A549 (cell line): ENCODE measurements at regions not wholly inside any gene's neighbourhood (a gene's known extent, or its start where the extent isn't known, plus 50 kb on each side); places are given as distances from the start of the nearest gene placed in this dataset.

Experiments
- ATAC-seq, 2 experiments: fragments of 200-7000 bp in 1 of 2; fragments of >200 bp in 1 of 2; cut with Nextera tagmentation in 1 of 2; cut with Tn5 transposase in 1 of 2; 3 replicates each; pipeline versions ENCODE4 v1.8.0 to v1.9.1; 2018 to 2020; ENCODE audit warnings: mild to moderate bottlenecking in 1 of 2, moderate library complexity in 1 of 2
- CTCF ChIA-PET: fragments of 300-600 bp; sonication (Branson Sonifier 250); formaldehyde crosslinking; extraction: SDS; loops from one replicate; lab custom pipeline; 2021; ENCODE audit warnings: antibody characterized with exemption, inconsistent platforms; lab: Yijun Ruan, JAX
- POLR2A ChIA-PET: fragments of 350-600 bp; formaldehyde crosslinking; extraction: SDS; loops from one replicate; lab custom pipeline; 2021; ENCODE audit warnings: antibody characterized with exemption, inconsistent platforms; lab: Yijun Ruan, JAX
- DNase-seq, 2 experiments: peaks; one replicate each; pipeline versions ENCODE4 v3.0.0 to v3.0.0-alpha.2; 2011 to 2016; ENCODE audit warnings: low read depth in 1 of 2, low spot score in 1 of 2
- FAIRE-seq: peaks from 2 replicates; lab custom pipeline; 2011; peaks lifted over from hg19 to GRCh38; lab: Jason Lieb, UNC
- H3K27ac ChIP-seq, 2 experiments: fragments of >200 bp; sonication (Bioruptor Twin); formaldehyde crosslinking; 3 replicates each; pipeline ENCODE4 v1.5.1; 2016 to 2017
- H3K4me1 ChIP-seq: fragments of >200 bp; sonication (Bioruptor Twin); formaldehyde crosslinking; 3 replicates; pipeline ENCODE4 v1.6.1; 2016
- H3K4me2 ChIP-seq: fragments of >200 bp; sonication (Bioruptor Twin); formaldehyde crosslinking; 3 replicates; pipeline ENCODE4 v1.6.1; 2016
- H3K4me3 ChIP-seq: fragments of >200 bp; sonication (Bioruptor Twin); formaldehyde crosslinking; 3 replicates; pipeline ENCODE4 v1.5.1; 2016
- H3K9me3 ChIP-seq: fragments of >200 bp; sonication (Bioruptor Twin); formaldehyde crosslinking; 3 replicates; pipeline ENCODE4 v1.6.1; 2016
- BHLHE40 ChIP-seq: IDR thresholded peaks from 2 replicates; pipeline ENCODE4 v1.6.1; 2012; ENCODE audit warnings: low read depth, low read length, inconsistent platforms
- CHD4 ChIP-seq: fragments of 200-600 bp; sonication (generic); IDR thresholded peaks from 2 replicates; pipeline ENCODE4 v1.6.1; 2016; ENCODE audit warnings: antibody characterized with exemption, mild to moderate bottlenecking, borderline replicate concordance
- FOSB ChIP-seq: fragments of 250-450 bp; sonication (Bioruptor Pico); IDR thresholded peaks from 2 replicates; pipeline ENCODE4 v1.5.0; 2020; ENCODE audit warnings: mild to moderate bottlenecking, moderate library complexity
- FOXS1 ChIP-seq: fragments of 250-450 bp; sonication (Bioruptor Pico); IDR thresholded peaks from 2 replicates; pipeline ENCODE4 v1.5.0; 2020; ENCODE audit warnings: mild to moderate bottlenecking, moderate library complexity
- GATA3 ChIP-seq: IDR thresholded peaks from 2 replicates; pipeline ENCODE4 v1.6.1; 2012; ENCODE audit warnings: borderline replicate concordance
- HEYL ChIP-seq: fragments of 250-450 bp; sonication (Bioruptor Pico); IDR thresholded peaks from 2 replicates; pipeline ENCODE4 v1.8.0; 2021; ENCODE audit warnings: mild to moderate bottlenecking, moderate library complexity
- HOXA7 ChIP-seq: fragments of 250-450 bp; sonication (Bioruptor Pico); IDR thresholded peaks from 2 replicates; pipeline ENCODE4 v1.5.0; 2020; ENCODE audit warnings: mild to moderate bottlenecking, moderate library complexity
- HOXB5 ChIP-seq: fragments of 250-450 bp; sonication (Bioruptor Pico); IDR thresholded peaks from 2 replicates; pipeline ENCODE4 v1.5.0; 2020; ENCODE audit warnings: mild to moderate bottlenecking, moderate library complexity
- JUN ChIP-seq, 2 experiments: fragments of >200 bp; sonication (Bioruptor Twin); formaldehyde crosslinking; IDR thresholded peaks; 2 replicates in 1 of 2; 3 replicates in 1 of 2; pipeline ENCODE4 v1.6.1; 2016 to 2017
- JUNB ChIP-seq: fragments of >200 bp; sonication (Bioruptor Twin); formaldehyde crosslinking; IDR thresholded peaks from 2 replicates; pipeline ENCODE4 v1.6.1; 2016
- MAFK ChIP-seq: fragments of 450-650 bp; IDR thresholded peaks from 2 replicates; pipeline ENCODE4 v1.6.1; 2014; ENCODE audit not compliant: partially characterized antibody
- NPAS2 ChIP-seq: fragments of 250-450 bp; sonication (Bioruptor Pico); IDR thresholded peaks from 2 replicates; pipeline ENCODE4 v1.8.0; 2022; ENCODE audit warnings: mild to moderate bottlenecking, moderate library complexity, borderline replicate concordance
- NR3C1 ChIP-seq: fragments of >200 bp; sonication (Bioruptor Twin); formaldehyde crosslinking; IDR thresholded peaks from 3 replicates; pipeline ENCODE4 v1.6.1; 2017
- POLR2A ChIP-seq: IDR thresholded peaks from 2 replicates; pipeline ENCODE4 v1.6.1; 2012; ENCODE audit warnings: mild to moderate bottlenecking, low read length
- RAD21 ChIP-seq, 2 experiments: fragments of >200 bp in 1 of 2; sonication (Bioruptor Twin) in 1 of 2; formaldehyde crosslinking in 1 of 2; IDR thresholded peaks in 1 of 2; conservative IDR thresholded peaks in 1 of 2; 2 replicates in 1 of 2; 3 replicates in 1 of 2; pipeline ENCODE4 v1.6.1; 2012 to 2018; ENCODE audit warnings: inconsistent platforms in 1 of 2
- RARB ChIP-seq: fragments of 250-450 bp; sonication (Bioruptor Pico); IDR thresholded peaks from 2 replicates; pipeline ENCODE4 v1.8.0; 2021; ENCODE audit warnings: mild to moderate bottlenecking, moderate library complexity
- RCOR1 ChIP-seq: fragments of 150-350 bp; IDR thresholded peaks from 2 replicates; pipeline ENCODE4 v1.6.1; 2014; ENCODE audit warnings: antibody characterized with exemption, low read length, low read depth
- RNF2 ChIP-seq: fragments of 200-600 bp; sonication (generic); IDR thresholded peaks from 2 replicates; pipeline ENCODE4 v1.6.1; 2016; ENCODE audit warnings: low read depth, mild to moderate bottlenecking, antibody characterized with exemption, moderate library complexity, borderline replicate concordance
- SMC3 ChIP-seq: fragments of >200 bp; sonication (Bioruptor Twin); formaldehyde crosslinking; IDR thresholded peaks from 3 replicates; pipeline ENCODE4 v1.6.1; 2018; ENCODE audit warnings: inconsistent platforms
- SREBF2 ChIP-seq: fragments of 450-650 bp; IDR thresholded peaks from 2 replicates; pipeline ENCODE4 v1.6.1; 2014; ENCODE audit warnings: mild to moderate bottlenecking, moderate library complexity
- TP53 ChIP-seq: fragments of 250-450 bp; sonication (Bioruptor Pico); IDR thresholded peaks from 2 replicates; pipeline ENCODE4 v1.5.0; 2021; ENCODE audit warnings: mild to moderate bottlenecking, moderate library complexity
- ZC3H11A ChIP-seq: fragments of 450-650 bp; IDR thresholded peaks from 2 replicates; pipeline ENCODE4 v1.6.1; 2014; ENCODE audit warnings: antibody characterized with exemption, mild to moderate bottlenecking
- ZNF302 ChIP-seq: fragments of 250-450 bp; sonication (Bioruptor Pico); IDR thresholded peaks from 2 replicates; pipeline ENCODE4 v1.9.0; 2021; ENCODE audit warnings: inconsistent platforms, mild to moderate bottlenecking, moderate library complexity
- WGBS: methylation state at CpG from one replicate; pipeline ENCODE4 v1.1.6; 2017; ENCODE audit errors: missing lambda C conversion rate; 5-methylcytosine and 5-hydroxymethylcytosine counted together
- TF ChIP-seq, protein P1 (sequence below): IDR thresholded peaks from 2 replicates; pipeline ENCODE4 v1.6.1; 2012
- TF ChIP-seq, protein P2 (sequence below): fragments of 200-600 bp; sonication (generic); IDR thresholded peaks from 2 replicates; pipeline ENCODE4 v1.6.1; 2016; ENCODE audit warnings: antibody characterized with exemption, mild to moderate bottlenecking, moderate library complexity
- TF ChIP-seq, protein P3 (sequence below): fragments of 450-650 bp; IDR thresholded peaks from 2 replicates; pipeline ENCODE4 v1.6.1; 2014; ENCODE audit warnings: antibody characterized with exemption
- TF ChIP-seq, protein P4 (sequence below): IDR thresholded peaks from 2 replicates; pipeline ENCODE4 v1.6.1; 2012

DNA sequence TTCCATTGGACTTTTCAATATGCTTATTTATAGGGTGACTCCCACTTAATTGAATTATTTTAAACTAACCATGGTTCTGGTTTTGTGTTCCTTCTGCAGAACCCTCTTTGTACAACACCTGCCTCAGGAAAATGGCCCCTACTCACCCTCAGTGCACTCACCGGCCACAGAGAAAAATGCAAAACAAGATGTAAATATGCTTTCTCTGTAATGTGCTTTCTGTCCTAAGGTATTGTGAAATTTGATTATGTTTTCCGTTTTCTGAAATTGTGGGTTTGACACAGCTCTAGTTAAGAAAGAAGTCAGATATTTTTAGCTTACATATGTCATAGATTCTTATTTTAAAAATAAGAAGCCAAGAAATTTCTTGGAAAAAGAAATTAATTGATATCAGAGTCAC, 357.7 kb upstream of the SMIM21 start (continued):
- TF ChIP-seq SMC3: no peak

DNA sequence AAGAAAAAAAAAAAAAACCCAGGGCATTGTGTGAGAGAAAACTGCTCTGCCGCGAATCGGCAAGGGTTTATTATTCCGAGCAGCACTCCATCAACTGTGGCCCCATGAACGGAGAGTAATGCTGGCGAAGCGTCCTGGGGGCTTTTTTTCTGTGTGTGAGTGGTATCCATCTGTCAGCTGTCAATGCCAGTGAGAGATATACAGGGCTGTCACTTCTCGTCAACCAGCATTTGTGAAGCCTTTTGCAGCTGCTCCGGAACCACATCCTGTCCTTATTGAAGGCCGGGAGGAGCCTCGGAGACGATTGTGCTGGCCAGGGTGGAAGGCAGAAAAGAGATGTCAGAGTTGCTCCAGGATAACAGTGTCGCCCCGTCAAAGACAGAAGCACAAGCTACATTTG, 356.9 kb upstream of the SMIM21 start:
- POLR2A ChIA-PET: interaction anchor here (0.6 kb wide), 1 partner anchor 31 kb away, joined by 4 read pairs; no protein-coding TSS in a partner anchor
- Histone ChIP-seq H3K4me3 (no peak overlapping the region), H3K27ac (no peak overlapping the region), H3K9me3 (no peaks in the 10 kb centered on the region)
- no peak for FAIRE-seq
- CTCF ChIA-PET: no interaction called here
- no peak for DNase-seq
- no peak for TF ChIP-seq ZNF302 (CRISPR knock-in tag)
- TF ChIP-seq JUN (IDR thresholded peaks at IDR 0.05): no peak
- TF ChIP-seq, protein P1, sequence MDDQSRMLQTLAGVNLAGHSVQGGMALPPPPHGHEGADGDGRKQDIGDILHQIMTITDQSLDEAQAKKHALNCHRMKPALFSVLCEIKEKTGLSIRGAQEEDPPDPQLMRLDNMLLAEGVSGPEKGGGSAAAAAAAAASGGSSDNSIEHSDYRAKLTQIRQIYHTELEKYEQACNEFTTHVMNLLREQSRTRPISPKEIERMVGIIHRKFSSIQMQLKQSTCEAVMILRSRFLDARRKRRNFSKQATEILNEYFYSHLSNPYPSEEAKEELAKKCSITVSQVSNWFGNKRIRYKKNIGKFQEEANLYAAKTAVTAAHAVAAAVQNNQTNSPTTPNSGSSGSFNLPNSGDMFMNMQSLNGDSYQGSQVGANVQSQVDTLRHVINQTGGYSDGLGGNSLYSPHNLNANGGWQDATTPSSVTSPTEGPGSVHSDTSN: no peak
- TF ChIP-seq TP53 (CRISPR knock-in tag): no peak
- TF ChIP-seq, protein P2, sequence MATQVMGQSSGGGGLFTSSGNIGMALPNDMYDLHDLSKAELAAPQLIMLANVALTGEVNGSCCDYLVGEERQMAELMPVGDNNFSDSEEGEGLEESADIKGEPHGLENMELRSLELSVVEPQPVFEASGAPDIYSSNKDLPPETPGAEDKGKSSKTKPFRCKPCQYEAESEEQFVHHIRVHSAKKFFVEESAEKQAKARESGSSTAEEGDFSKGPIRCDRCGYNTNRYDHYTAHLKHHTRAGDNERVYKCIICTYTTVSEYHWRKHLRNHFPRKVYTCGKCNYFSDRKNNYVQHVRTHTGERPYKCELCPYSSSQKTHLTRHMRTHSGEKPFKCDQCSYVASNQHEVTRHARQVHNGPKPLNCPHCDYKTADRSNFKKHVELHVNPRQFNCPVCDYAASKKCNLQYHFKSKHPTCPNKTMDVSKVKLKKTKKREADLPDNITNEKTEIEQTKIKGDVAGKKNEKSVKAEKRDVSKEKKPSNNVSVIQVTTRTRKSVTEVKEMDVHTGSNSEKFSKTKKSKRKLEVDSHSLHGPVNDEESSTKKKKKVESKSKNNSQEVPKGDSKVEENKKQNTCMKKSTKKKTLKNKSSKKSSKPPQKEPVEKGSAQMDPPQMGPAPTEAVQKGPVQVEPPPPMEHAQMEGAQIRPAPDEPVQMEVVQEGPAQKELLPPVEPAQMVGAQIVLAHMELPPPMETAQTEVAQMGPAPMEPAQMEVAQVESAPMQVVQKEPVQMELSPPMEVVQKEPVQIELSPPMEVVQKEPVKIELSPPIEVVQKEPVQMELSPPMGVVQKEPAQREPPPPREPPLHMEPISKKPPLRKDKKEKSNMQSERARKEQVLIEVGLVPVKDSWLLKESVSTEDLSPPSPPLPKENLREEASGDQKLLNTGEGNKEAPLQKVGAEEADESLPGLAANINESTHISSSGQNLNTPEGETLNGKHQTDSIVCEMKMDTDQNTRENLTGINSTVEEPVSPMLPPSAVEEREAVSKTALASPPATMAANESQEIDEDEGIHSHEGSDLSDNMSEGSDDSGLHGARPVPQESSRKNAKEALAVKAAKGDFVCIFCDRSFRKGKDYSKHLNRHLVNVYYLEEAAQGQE: no peak
- TF ChIP-seq, protein P3, sequence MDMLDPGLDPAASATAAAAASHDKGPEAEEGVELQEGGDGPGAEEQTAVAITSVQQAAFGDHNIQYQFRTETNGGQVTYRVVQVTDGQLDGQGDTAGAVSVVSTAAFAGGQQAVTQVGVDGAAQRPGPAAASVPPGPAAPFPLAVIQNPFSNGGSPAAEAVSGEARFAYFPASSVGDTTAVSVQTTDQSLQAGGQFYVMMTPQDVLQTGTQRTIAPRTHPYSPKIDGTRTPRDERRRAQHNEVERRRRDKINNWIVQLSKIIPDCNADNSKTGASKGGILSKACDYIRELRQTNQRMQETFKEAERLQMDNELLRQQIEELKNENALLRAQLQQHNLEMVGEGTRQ: no peak
- TF ChIP-seq POLR2A: no peak
- TF ChIP-seq HEYL: no peak
- TF ChIP-seq CHD4: no peak
- no peak for TF ChIP-seq NR3C1
- TF ChIP-seq, protein P4, sequence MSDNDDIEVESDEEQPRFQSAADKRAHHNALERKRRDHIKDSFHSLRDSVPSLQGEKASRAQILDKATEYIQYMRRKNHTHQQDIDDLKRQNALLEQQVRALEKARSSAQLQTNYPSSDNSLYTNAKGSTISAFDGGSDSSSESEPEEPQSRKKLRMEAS: no peak
- TF ChIP-seq HOXA7 (CRISPR knock-in tag): no peak
- no peak for TF ChIP-seq HOXB5
- no peak for TF ChIP-seq RNF2
- no peak for TF ChIP-seq RAD21 (conservative IDR thresholded peaks at IDR 0.05 in 1 of 2, IDR thresholded peaks at IDR 0.05 in 1 of 2)
- TF ChIP-seq FOXS1 (CRISPR knock-in tag): no peak
- TF ChIP-seq MAFK: no peak
- no peak for TF ChIP-seq SMC3
- no peak for TF ChIP-seq BHLHE40
- no peak for TF ChIP-seq RCOR1
- TF ChIP-seq, all 56 proteins: peak for 0
- WGBS: 28% methylated on average over 13 of the region's 14 CpGs
- Histone ChIP-seq H3K4me2 (no peak overlapping the region), H3K4me1 (no peaks in the 10 kb centered on the region)
- ATAC-seq: no peak

DNA sequence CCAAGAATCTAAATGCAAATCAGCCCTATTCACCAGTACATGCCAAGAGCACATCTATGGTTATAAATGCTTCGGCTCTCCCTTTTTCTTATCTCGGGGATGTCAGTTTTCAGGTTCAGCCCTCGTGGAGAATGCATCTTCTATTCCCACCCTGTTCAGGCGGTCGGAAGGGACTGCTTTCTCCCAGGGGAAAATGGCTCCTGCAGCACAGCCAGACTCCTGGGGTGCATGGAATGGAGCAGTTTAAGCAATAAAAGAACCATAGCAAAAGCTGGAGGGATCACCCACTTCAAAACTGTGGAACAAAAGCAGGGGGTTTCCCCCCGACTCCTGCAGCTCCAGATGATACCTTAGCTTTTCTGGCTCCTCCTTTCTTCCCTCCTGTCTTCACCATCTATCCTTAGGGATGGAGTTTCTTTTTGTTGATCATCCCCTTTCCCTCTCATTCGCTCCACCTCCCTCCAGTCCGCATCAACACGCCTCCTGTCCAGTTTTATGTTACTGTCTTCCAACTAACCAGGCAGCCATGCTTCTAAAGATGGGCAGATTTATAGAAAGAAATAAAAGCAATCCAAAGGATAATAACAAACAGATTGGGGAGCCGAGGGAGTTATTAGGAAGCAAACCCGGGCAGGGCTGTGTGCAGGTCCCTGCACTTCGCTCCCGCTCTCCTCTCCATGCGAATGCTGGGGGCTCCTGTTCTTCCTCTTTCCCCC, 356.2 kb upstream of the SMIM21 start:
- POLR2A ChIA-PET: interaction anchor here (0.6 kb wide), 1 partner anchor 31 kb away, joined by 4 read pairs; no protein-coding TSS in a partner anchor
- TF ChIP-seq CHD4: no peak
- TF ChIP-seq SREBF2: no peak
- TF ChIP-seq JUNB: no peak
- no peak for TF ChIP-seq ZC3H11A
- TF ChIP-seq RARB (CRISPR knock-in tag): no peak
- TF ChIP-seq NPAS2 (CRISPR knock-in tag): no peak
- TF ChIP-seq FOSB (CRISPR knock-in tag): no peak
- TF ChIP-seq, protein P4: no peak
- no peak for TF ChIP-seq JUN (IDR thresholded peaks at IDR 0.05)
- TF ChIP-seq RCOR1: no peak
- TF ChIP-seq, protein P1: no peak
- no peak for TF ChIP-seq GATA3
- TF ChIP-seq HOXA7 (CRISPR knock-in tag): no peak

More for the DNA sequence above, 356.2 kb upstream of the SMIM21 start:
- Histone ChIP-seq H3K27ac (no peak overlapping the region), H3K4me2 (no peak overlapping the region), H3K9me3 (no peaks in the 10 kb centered on the region), H3K4me1 (no peaks in the 10 kb centered on the region), H3K4me3 (no peak overlapping the region)
- CTCF ChIA-PET: no interaction called here
- ATAC-seq (no peak), FAIRE-seq (no peak), DNase-seq (no peak)
- 34% methylated on average over 14 of the region's 14 CpGs for WGBS
